ENCODE measurements at regions not wholly inside any gene's neighbourhood (a gene's known extent, or its start where the extent isn't known, plus 50 kb on each side); places are given as distances from the start of the nearest gene placed in this dataset.

DNA sequence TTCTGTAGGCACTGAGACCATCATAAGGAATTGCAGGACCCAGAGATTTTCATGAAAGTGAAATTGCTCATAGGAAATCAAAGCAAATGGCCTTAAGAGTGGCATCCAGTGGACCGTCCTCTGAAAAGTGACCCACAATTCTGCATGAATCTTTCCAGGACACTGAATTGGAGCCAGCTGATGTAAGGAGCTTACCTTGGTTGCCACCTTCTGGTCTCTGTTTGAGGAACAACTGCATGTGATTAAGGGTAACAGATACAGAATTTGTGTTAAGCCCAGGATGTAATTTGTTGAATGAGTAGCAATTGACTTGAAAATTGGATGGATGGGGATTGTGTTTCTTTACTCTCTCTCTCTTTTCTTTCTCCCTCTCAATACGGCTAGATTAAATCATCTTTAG lies 49.9 kb upstream of the GAS1 start:
- no peaks in the 10 kb centered on the region for H3K36me3 ChIP-seq (ENCODE audit: insufficient read depth, low read length)
- Mint-ChIP-seq H3K4me1 (no peaks in the 10 kb centered on the region), H3K36me3 (no peaks in the 10 kb centered on the region), H3K9me3 (no peaks in the 10 kb centered on the region), H3K27ac (no peak overlapping the region), H3K27me3 (peaks cover 11 to 18% of the 10 kb centered on the region in 2 donors), H3K4me3 (no peak overlapping the region)
- no peak for DNase-seq
- H3K27me3 ChIP-seq (ENCODE audit: insufficient read depth, low read length, poor library complexity, severe bottlenecking), result no peaks in the 10 kb centered on the region
- H3K27ac ChIP-seq (ENCODE audit: low read depth, low read length), result no peak overlapping the region
- POLR2A ChIA-PET, result no interaction called here
- H3K4me1 ChIP-seq (ENCODE audit: insufficient read depth, low read length), result no peaks in the 10 kb centered on the region
- no peaks in the 10 kb centered on the region for H3K9me3 ChIP-seq (ENCODE audit: low read length)
- H3K4me3 ChIP-seq (ENCODE audit: low read length), result no peak overlapping the region
- CTCF ChIA-PET, result no interaction called here

DNA sequence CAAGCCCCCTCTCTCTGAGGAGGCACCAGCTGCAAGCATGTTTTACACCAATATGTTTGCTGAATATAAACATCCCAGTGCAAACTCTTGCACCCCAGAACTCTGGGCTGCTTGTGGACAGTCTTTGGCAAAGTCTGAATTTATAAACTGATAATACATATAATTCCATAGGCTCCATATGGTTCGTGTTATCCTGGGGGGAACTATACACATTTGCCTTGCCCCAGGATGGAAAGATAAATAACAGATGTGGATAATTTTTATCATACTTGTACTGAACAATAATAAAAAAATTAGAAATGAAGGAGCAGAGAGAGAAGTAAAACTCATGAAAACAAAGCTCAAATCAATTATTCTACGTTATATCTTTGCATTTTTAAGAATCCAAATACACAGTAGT lies 50.6 kb upstream of the GAS1 start:
- Mint-ChIP-seq H3K27ac (no peak overlapping the region), H3K9me3 (peaks cover 0 to 4% (median 4%) of the 10 kb centered on the region in 5 donors)

DNA sequence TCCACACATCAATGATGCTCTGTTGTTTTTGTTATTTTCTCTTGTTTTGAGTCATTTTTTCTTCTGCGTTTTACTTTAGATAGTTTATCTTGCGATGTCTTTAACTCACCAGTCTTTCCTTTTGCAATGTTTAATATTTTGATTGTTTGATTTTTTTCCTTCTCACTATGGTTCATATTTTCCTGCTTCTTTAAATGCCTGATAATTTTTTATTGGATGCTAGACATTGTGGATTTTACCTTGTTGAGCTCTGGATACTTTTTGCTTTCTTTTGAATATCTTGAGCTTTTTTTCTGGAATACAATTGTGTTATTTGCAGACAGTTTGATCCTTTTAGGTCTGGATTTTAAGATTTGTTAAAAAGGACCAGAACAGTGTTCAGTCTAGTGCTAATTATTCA lies 55.2 kb upstream of the GAS1 start:
- ChIA-PET CTCF (no interaction called here), POLR2A (no interaction called here)
- Mint-ChIP-seq H3K36me3 (no peaks in the 10 kb centered on the region), H3K27ac (no peak overlapping the region), H3K27me3 (peaks cover 4 to 18% of the 10 kb centered on the region in 2 donors), H3K4me3 (no peak overlapping the region), H3K9me3 (peaks cover 0 to 4% (median 4%) of the 10 kb centered on the region in 5 donors), H3K4me1 (no peaks in the 10 kb centered on the region)
- no peak for DNase-seq
- Histone ChIP-seq H3K36me3 (ENCODE audit: insufficient read depth, low read length) (no peaks in the 10 kb centered on the region), H3K27me3 (ENCODE audit: insufficient read depth, low read length, poor library complexity, severe bottlenecking) (no peaks in the 10 kb centered on the region), H3K27ac (ENCODE audit: low read depth, low read length) (no peak overlapping the region), H3K4me1 (ENCODE audit: insufficient read depth, low read length) (no peaks in the 10 kb centered on the region), H3K9me3 (ENCODE audit: low read length) (no peaks in the 10 kb centered on the region), H3K4me3 (ENCODE audit: low read length) (no peak overlapping the region)

More for the DNA sequence above, 50.6 kb upstream of the GAS1 start:
- no peaks in the 10 kb centered on the region for H3K36me3 ChIP-seq (ENCODE audit: insufficient read depth, low read length)
- H3K27me3 ChIP-seq (ENCODE audit: insufficient read depth, low read length, poor library complexity, severe bottlenecking), result no peaks in the 10 kb centered on the region
- H3K27ac ChIP-seq (ENCODE audit: low read depth, low read length), result no peak overlapping the region
- H3K9me3 ChIP-seq (ENCODE audit: low read length), result no peaks in the 10 kb centered on the region
- Mint-ChIP-seq H3K36me3 (no peaks in the 10 kb centered on the region), H3K27me3 (peaks cover 11 to 20% of the 10 kb centered on the region in 2 donors), H3K4me1 (no peaks in the 10 kb centered on the region), H3K4me3 (no peak overlapping the region)
- no peak for DNase-seq
- ChIA-PET CTCF (no interaction called here), POLR2A (no interaction called here)
- no peaks in the 10 kb centered on the region for H3K4me1 ChIP-seq (ENCODE audit: insufficient read depth, low read length)
- H3K4me3 ChIP-seq (ENCODE audit: low read length), result no peak overlapping the region

DNA sequence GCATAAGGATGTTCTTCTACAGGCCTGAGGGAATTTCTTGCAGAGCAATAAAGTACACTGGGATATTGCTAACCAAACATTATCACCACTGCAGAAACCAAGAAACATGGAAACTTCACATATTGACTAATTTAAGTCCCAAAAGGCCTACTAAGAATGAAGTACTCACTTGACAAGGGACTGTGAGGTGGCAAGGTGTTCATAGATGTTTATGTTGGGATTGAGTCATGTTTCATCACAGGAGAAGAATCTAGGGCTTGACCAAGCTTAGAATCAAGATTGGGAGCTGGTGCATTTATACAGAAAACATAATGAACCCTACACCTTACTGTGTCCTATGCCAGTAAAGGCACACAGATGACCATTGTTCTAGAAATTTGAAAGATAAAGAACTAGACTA lies 56.7 kb upstream of the GAS1 start:
- Mint-ChIP-seq H3K27ac (no peak overlapping the region), H3K4me3 (no peak overlapping the region), H3K36me3 (no peaks in the 10 kb centered on the region), H3K4me1 (no peaks in the 10 kb centered on the region), H3K27me3 (peaks cover 4 to 18% of the 10 kb centered on the region in 2 donors), H3K9me3 (peaks cover 0 to 4% (median 4%) of the 10 kb centered on the region in 5 donors)
- Histone ChIP-seq H3K4me3 (ENCODE audit: low read length) (no peak overlapping the region), H3K36me3 (ENCODE audit: insufficient read depth, low read length) (no peaks in the 10 kb centered on the region), H3K9me3 (ENCODE audit: low read length) (no peaks in the 10 kb centered on the region), H3K4me1 (ENCODE audit: insufficient read depth, low read length) (no peaks in the 10 kb centered on the region), H3K27me3 (ENCODE audit: insufficient read depth, low read length, poor library complexity, severe bottlenecking) (no peaks in the 10 kb centered on the region), H3K27ac (ENCODE audit: low read depth, low read length) (no peak overlapping the region)
- ChIA-PET CTCF (no interaction called here), POLR2A (no interaction called here)
- no peak for DNase-seq

DNA sequence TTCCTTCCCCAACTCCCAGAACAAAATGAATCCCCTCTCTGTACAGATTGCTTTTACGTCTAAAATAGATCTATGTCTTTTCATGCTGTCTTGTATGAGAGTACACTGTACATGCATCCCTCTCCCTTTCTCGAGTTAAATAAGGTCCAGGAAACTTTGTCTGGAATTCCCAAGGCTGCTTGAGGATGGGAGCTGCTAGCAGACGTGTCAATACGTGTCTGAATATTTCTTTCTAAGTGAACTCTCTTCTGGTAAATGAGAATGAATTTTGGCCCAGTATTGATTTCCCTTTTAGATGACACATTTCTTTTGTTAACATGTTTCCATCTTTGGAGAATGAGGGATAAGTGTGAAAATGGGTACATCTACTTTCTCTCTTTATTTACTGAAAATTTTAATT lies 59.6 kb upstream of the GAS1 start:
- H3K4me1 Mint-ChIP-seq, result no peaks in the 10 kb centered on the region
- CTCF ChIA-PET, result no interaction called here
- no peak overlapping the region for H3K4me3 ChIP-seq (ENCODE audit: low read length)
- no peak overlapping the region for H3K27ac ChIP-seq (ENCODE audit: low read depth, low read length)
- no peaks in the 10 kb centered on the region for H3K27me3 ChIP-seq (ENCODE audit: insufficient read depth, low read length, poor library complexity, severe bottlenecking)
- H3K9me3 ChIP-seq (ENCODE audit: low read length), result no peaks in the 10 kb centered on the region
- peaks cover 0 to 4% (median 4%) of the 10 kb centered on the region in 5 donors for H3K9me3 Mint-ChIP-seq
- H3K4me1 ChIP-seq (ENCODE audit: insufficient read depth, low read length), result no peaks in the 10 kb centered on the region
- peaks cover 4 to 21% of the 10 kb centered on the region in 2 donors for H3K27me3 Mint-ChIP-seq
- H3K27ac Mint-ChIP-seq, result no peak overlapping the region
- H3K4me3 Mint-ChIP-seq, result no peak overlapping the region
- POLR2A ChIA-PET, result no interaction called here
- DNase-seq, result no peak
- no peaks in the 10 kb centered on the region for H3K36me3 ChIP-seq (ENCODE audit: insufficient read depth, low read length)
- no peaks in the 10 kb centered on the region for H3K36me3 Mint-ChIP-seq

DNA sequence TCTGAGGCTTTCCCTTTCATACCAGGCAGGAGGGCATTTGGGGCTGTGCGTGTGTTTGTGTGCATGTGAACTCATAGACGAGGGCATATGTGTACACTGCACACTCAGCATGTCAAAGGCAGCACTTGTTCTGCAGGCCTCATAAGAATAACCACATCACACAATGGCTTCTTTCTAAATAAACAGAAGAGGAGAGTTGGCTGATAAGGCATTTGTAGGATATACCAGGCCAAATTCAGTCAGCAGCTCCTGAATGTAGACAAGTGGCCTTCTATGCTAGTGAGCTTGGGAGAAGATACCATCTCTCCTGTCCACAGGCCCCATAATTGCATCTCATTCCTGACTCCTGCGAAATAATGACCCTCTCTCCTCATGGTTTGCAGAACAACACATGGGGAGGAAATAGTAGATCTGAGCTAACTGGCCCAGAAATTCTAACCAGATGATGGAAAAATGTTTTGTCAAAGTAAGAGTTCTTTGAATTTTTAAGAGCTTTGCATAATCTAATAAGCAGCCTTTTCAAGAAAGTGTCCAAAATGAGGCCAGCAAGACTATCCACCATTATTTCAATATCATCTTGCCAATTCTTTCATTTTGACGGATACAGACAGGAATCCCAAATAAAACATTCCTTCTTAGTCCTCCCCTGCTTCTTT lies 60.5 kb upstream of the GAS1 start:
- no peaks in the 10 kb centered on the region for H3K4me1 Mint-ChIP-seq
- peaks cover 4 to 16% of the 10 kb centered on the region in 2 donors for H3K27me3 Mint-ChIP-seq
- H3K36me3 Mint-ChIP-seq, result no peaks in the 10 kb centered on the region
- H3K27me3 ChIP-seq (ENCODE audit: insufficient read depth, low read length, poor library complexity, severe bottlenecking), result no peaks in the 10 kb centered on the region
- H3K9me3 ChIP-seq (ENCODE audit: low read length), result no peaks in the 10 kb centered on the region
- H3K4me3 Mint-ChIP-seq, result no peak overlapping the region
- ChIA-PET CTCF (no interaction called here), POLR2A (no interaction called here)
- H3K27ac ChIP-seq (ENCODE audit: low read depth, low read length), result no peak overlapping the region
- H3K27ac Mint-ChIP-seq, result no peak overlapping the region
- peaks cover 0 to 2% (median 0%) of the 10 kb centered on the region in 5 donors for H3K9me3 Mint-ChIP-seq
- DNase-seq, result no peak
- H3K4me3 ChIP-seq (ENCODE audit: low read length), result no peak overlapping the region
- no peaks in the 10 kb centered on the region for H3K4me1 ChIP-seq (ENCODE audit: insufficient read depth, low read length)
- H3K36me3 ChIP-seq (ENCODE audit: insufficient read depth, low read length), result no peaks in the 10 kb centered on the region

DNA sequence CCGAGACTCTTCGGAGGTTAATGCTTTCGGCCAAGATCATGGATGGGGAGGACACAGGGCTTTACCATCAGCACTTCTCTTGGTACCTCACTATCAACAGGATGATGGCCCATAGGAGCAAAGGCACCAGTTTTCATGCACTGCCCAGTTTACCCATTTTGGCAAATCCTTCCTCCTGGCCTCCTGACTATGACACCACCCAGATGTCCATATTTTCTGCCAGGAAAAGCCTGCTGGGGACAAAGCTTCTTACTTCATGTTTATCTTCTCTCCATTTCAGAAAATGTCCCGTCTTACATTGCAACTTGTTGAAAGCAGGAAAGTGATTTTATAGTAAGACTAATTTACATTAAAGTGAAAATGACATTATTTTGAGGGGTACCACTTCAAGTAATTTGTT lies 61.4 kb upstream of the GAS1 start:
- CTCF ChIA-PET, result no interaction called here
- no peak overlapping the region for H3K4me3 Mint-ChIP-seq
- no peak for DNase-seq
- peaks cover 0 to 2% (median 0%) of the 10 kb centered on the region in 5 donors for H3K9me3 Mint-ChIP-seq
- H3K27ac ChIP-seq (ENCODE audit: low read depth, low read length), result no peak overlapping the region
- no peak overlapping the region for H3K27ac Mint-ChIP-seq
- peaks cover 4 to 8% of the 10 kb centered on the region in 2 donors for H3K27me3 Mint-ChIP-seq
- H3K4me1 Mint-ChIP-seq, result no peaks in the 10 kb centered on the region
- no peaks in the 10 kb centered on the region for H3K9me3 ChIP-seq (ENCODE audit: low read length)
- H3K36me3 Mint-ChIP-seq, result no peaks in the 10 kb centered on the region
- no peak overlapping the region for H3K4me3 ChIP-seq (ENCODE audit: low read length)
- POLR2A ChIA-PET, result no interaction called here
- H3K27me3 ChIP-seq (ENCODE audit: insufficient read depth, low read length, poor library complexity, severe bottlenecking), result no peaks in the 10 kb centered on the region
- H3K4me1 ChIP-seq (ENCODE audit: insufficient read depth, low read length), result no peaks in the 10 kb centered on the region
- H3K36me3 ChIP-seq (ENCODE audit: insufficient read depth, low read length), result no peaks in the 10 kb centered on the region

DNA sequence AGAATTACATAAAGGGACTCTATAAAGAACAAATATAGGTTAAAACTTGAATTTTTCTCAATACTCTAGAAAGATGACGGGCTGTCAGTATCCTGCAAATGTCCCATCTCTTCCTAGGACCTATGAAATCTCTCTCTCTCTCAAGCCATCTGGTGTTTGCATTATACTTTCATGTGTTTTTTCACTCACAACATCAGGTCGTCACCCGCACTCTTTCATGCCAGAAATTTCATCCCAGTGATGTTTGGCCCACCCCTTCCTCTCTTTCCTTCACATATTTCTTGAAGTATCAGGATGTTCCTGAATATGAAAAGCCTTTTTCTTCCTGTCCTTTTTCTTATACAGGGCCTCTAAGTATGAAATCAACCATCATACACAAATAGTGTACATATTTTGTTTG lies 63.3 kb upstream of the GAS1 start:
- Histone ChIP-seq H3K9me3 (ENCODE audit: low read length) (no peaks in the 10 kb centered on the region), H3K36me3 (ENCODE audit: insufficient read depth, low read length) (no peaks in the 10 kb centered on the region), H3K4me3 (ENCODE audit: low read length) (no peak overlapping the region), H3K27ac (ENCODE audit: low read depth, low read length) (no peak overlapping the region), H3K4me1 (ENCODE audit: insufficient read depth, low read length) (no peaks in the 10 kb centered on the region), H3K27me3 (ENCODE audit: insufficient read depth, low read length, poor library complexity, severe bottlenecking) (no peaks in the 10 kb centered on the region)
- Mint-ChIP-seq H3K27me3 (peaks cover 2 to 6% of the 10 kb centered on the region in 2 donors), H3K4me1 (no peaks in the 10 kb centered on the region), H3K9me3 (no peaks in the 10 kb centered on the region), H3K36me3 (no peaks in the 10 kb centered on the region), H3K27ac (no peak overlapping the region), H3K4me3 (no peak overlapping the region)
- CTCF ChIA-PET, result no interaction called here
- DNase-seq, result no peak
- POLR2A ChIA-PET, result no interaction called here

DNA sequence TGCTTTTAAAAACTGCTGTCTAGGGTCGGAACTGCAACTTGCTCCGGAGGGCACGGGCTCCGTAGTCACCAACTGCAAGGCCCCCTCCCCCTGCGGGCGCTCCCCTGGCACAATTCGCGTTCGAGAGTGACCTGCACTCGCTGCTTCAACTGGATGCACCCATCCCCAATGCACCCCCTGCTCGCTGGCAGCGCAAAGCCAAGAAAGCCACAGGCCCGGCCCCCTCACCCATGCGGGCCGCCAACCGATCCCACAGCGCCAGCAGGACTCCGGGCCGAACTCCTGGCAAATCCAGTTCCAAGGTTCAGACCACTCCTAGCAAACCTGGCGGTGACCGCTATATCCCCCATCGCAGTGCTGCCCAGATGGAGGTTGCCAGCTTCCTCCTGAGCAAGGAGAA lies 64.2 kb upstream of the GAS1 start:
- Mint-ChIP-seq H3K27me3 (peaks cover 2 to 6% of the 10 kb centered on the region in 2 donors), H3K4me1 (no peaks in the 10 kb centered on the region), H3K36me3 (no peaks in the 10 kb centered on the region), H3K27ac (no peak overlapping the region), H3K4me3 (no peak overlapping the region), H3K9me3 (no peaks in the 10 kb centered on the region)
- no peaks in the 10 kb centered on the region for H3K27me3 ChIP-seq (ENCODE audit: insufficient read depth, low read length, poor library complexity, severe bottlenecking)
- ChIA-PET POLR2A (no interaction called here), CTCF (no interaction called here)
- no peaks in the 10 kb centered on the region for H3K4me1 ChIP-seq (ENCODE audit: insufficient read depth, low read length)
- H3K4me3 ChIP-seq (ENCODE audit: low read length), result no peak overlapping the region
- H3K36me3 ChIP-seq (ENCODE audit: insufficient read depth, low read length), result no peaks in the 10 kb centered on the region
- DNase-seq, result no peak
- H3K9me3 ChIP-seq (ENCODE audit: low read length), result no peaks in the 10 kb centered on the region
- no peak overlapping the region for H3K27ac ChIP-seq (ENCODE audit: low read depth, low read length)
